ENCODE measurements at regions not wholly inside any gene's neighbourhood (a gene's known extent, or its start where the extent isn't known, plus 50 kb on each side); places are given as distances from the start of the nearest gene placed in this dataset.
"Not testable (repeated sequence)": the region's sequence is repeated elsewhere in the genome, so short reads cannot be mapped to it uniquely, and the experiment has no call there.

DNA sequence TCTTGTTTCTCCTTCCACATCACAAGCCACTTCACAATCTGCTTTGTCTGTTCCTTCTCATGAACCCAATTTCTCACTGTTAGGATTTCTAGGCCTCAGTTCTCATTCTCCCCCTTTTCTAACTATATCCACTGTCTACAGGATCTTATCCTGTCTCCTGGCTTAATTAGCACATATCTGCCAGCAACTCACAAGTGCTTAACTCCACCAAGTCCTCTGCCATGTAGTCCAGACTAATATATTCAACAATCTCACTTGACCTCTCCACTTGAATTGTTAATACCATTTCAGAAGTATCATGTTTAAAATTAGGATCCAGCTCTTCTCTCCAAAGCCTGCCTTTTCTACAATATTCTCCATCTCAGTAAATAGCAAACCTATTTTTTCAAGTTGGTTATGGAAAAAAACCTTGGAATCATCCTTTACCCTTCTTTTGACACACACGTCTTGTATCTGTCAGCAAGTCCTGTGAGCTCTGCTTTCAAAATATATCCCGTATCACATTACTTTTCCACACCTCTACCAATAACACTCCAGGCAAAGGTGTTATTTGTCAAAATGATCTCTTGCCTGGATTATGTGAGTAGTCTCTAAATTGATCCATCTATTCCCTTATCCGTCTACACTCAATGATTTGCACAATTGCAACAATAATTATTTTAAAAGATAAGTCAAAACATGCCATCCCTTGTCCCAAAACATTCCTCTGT lies 127.2 kb upstream of the SLIT2 start:
- DNase-seq (ENCODE audit: low read depth in 2 of 3, low spot score in 2 of 3) = no peak

DNA sequence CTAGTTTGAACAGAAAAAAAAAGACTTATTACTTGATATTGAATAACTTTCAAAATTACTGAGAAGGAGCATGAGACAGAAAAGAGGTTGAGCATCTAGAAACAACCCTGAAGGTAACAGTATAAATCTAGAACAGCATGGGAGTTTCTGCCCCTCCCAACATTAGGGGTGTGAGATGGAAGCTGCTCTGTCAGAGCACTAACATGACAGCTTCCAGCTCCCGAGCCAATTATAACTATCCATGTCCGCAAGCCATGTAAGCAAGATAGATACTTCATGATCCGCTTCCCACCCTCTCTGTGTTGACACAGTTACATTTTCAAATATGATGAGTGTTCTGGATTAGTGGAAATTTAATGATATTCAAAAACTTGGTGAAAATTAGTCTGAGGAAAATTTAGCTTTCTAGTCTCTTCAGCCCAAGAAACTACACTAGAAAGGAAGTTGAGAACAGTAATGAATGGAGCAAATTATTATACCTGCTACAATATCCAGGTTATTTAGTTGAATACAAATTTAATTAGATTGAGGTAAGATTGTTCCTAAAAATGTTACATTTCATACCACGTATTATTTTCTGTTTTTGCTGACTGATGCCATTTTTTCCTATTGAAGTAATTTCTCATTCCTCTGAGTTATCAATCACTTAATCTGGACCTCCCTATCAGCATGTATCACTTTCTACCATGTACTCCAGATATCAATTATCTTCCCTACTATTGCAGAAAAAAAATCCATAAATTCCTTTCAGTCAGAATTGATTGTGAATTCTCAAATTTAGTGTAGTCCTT lies 129.3 kb upstream of the SLIT2 start:
- no peak for DNase-seq (ENCODE audit: low read depth in 2 of 3, low spot score in 2 of 3)

DNA sequence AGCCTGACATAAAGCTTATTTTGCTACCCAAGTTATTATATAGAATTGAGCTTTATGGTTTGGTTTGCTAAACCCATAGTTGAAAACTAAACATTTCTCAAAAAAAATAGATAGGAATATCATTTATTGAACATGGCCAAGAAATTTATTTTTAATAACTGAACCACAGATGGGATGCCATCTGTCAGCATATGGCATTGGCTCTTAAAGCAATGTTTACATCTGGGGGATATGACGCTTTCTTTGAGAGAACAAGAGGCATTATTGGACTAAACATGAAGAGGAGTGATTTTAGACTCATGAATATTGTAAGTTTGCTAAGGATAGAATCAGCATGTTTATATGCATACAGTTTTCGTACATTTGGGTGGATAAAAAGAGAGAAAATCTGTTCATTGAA lies 132.6 kb upstream of the SLIT2 start:
- no peak for DNase-seq (ENCODE audit: low read depth in 2 of 3, low spot score in 2 of 3)

DNA sequence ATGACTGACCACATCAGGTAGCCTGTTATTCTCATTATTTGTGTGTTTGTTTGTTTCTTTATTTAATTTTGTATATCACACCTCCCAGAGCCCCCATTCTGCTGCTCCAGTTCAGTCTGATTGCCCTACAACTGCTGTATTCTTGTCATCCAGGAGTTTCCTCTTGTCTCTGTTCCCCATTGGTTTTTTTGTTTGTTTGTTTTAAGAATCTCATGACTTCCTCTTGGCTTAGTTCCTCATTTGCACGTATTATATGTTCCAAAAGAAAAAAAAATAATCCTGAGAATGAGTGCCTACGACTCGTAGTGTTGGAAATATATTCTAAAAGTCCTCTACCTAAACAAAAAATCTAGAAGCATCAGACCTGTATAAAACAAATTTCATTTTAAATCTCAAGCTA lies 142.3 kb upstream of the SLIT2 start:
- DNase-seq (ENCODE audit: low read depth in 2 of 3, low spot score in 2 of 3) = no peak

DNA sequence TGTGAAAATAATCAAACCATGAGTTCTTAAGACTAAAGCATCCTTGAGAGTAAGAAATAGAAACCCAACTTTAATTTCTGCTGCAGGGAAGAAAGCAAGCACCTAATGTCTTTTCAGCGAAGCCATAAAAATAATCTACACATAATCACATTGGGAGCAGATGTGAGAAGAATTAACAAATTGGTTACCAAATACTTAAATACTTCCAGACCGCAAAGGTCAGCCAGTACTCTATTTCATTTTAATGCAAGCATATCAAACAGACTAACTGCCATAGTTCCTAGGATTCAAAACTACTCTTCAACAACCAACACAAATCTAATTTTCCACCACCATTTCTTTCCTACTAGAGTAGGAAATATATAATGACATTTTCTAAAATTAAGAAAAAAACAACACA lies 144.8 kb upstream of the SLIT2 start:
- no peak for DNase-seq (ENCODE audit: low read depth in 2 of 3, low spot score in 2 of 3)

DNA sequence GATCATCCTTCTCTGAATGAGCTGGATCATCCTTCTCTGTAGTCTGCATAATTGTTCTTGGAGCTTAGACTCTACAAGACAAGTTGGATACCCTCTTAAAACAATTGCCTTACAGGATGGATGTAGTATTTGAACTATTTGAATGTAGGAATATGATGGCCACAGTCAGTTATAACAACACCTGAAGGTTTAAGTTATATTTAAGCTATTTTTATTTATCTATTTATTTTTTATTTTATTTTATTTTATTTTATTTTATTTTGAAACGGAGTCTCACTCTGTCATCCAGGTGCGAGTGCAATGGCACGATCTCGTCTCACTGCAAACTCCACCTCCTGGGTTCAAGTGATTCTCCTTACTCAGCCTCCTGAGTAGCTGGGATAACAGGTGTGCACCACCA lies 149.9 kb upstream of the SLIT2 start:
- no peak for DNase-seq (ENCODE audit: low read depth in 2 of 3, low spot score in 2 of 3)

DNA sequence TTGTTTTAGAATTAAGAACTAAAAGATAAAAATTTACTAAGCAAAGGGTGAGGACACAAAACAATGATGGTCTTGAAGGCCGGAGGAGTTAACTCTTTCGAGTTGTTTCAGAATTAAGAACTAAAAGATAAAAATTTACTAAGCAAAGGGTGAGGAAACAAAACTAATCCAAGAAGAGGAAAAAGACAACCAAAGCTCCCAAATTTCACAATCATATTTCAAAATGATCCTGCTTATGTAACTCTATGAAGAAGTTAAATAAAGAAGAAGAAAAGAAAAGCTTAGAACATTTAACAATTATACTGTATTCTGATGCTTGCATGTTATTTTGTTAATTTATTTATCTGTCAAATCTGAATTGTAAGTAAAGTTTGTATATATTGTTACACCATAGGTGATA lies 154.8 kb upstream of the SLIT2 start:
- no peak for DNase-seq (ENCODE audit: low read depth in 2 of 3, low spot score in 2 of 3)

DNA sequence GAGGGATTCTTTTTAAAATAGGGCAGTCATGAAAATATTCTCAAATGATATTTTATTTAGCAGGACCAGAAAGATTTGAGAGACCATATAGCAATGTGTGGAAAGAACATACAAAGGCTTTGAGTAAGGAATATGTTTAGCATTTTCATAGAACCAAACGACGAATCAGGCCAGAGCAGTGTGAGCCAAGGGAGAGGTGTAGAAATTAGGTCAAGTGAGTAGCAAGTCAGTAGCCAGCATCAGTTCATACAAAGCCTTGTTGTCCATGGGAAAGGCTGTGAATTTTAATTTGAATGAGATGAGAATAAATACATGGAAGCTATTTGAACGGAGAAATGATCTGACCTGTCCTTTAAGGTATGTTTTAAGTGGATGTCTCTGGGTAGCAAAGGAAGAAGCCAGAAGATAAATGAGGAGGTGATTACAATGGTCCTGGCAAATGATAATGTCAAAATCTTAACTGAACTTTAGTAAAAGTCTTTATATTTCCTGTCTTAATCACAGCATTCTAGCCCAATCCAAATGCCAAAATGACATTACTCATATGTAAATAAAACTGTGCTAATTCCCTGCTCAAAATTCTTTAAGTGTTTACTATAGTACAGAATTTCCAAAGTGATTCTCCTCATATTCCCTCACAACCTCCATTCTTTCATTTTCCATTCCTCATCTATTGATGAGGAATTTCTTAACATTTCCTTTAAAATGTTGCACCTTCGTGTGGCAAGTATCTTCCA lies 155.7 kb upstream of the SLIT2 start:
- DNase-seq (ENCODE audit: low read depth in 2 of 3, low spot score in 2 of 3) = no peak

DNA sequence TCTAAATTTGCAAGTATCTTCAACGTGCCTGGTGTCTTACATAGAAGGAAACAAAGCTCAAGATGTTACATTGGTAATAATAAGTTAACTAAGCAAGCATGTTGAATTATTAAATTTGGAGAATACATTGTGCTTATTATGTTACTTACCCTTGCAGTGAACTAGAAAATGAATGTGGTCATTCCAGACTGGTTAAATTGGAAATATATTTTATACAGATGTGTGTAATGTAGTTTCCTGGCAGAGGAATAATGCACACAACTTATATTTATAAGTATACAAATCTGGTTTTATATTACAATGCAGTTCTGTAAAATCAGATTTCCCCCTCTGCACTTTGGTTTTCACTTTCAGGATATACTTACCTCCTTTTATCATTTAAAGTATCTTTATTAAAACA lies 159.9 kb upstream of the SLIT2 start:
- no peak for DNase-seq (ENCODE audit: low read depth in 2 of 3, low spot score in 2 of 3)

DNA sequence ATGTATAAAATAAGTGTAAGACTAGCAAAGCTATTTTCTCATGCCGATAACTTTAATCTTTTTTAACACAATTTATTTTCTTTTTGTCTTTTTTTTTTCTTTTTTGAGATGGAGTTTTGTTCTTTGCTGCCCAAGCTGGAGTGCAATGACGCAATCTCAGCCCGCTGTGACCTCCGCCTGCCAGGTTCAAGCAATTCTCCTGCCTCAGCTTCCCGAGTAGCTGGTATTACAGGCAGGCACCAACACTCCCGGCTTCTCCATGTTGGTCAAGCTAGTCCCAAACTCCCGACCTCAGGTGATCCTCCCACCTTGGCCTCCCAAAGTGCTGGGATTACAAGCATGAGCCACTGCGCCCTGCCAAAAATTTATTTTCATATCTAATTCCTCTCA lies 164.2 kb upstream of the SLIT2 start:
- DNase-seq (ENCODE audit: low read depth in 2 of 3, low spot score in 2 of 3) = no peak

DNA sequence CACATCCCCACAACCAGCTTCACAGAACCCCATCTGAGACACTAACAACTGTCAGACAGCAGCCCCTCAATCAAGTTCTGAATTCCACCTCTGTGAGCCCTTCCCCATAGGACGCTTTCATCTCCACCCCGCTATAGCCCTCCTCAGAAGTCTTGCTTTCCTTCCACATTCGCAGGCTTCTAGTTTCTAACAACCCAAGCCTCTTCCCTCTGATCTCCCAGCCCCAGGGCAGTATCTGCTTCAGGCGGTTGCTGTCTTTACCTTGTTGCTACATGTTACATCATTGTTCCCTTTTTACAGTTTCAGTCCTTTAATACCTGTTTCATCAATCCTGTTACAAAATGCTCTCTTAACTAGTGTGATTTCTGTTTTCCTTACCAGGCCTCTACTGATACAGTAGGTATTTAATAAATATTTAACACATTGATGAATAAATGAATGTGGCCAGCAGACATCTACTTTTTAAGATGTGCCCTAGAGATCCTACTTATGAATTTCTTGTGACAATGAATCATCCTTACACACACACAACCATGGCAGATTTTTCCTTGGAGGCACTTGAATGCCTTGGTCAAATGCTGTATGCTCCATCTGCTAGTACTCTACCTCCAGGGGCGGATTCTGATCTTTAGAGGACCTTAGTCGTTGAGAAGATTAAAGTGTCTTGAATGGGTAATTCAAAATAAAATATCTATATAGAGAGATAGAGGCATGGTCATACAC lies 164.7 kb upstream of the SLIT2 start:
- no peak for DNase-seq (ENCODE audit: low read depth in 2 of 3, low spot score in 2 of 3)

DNA sequence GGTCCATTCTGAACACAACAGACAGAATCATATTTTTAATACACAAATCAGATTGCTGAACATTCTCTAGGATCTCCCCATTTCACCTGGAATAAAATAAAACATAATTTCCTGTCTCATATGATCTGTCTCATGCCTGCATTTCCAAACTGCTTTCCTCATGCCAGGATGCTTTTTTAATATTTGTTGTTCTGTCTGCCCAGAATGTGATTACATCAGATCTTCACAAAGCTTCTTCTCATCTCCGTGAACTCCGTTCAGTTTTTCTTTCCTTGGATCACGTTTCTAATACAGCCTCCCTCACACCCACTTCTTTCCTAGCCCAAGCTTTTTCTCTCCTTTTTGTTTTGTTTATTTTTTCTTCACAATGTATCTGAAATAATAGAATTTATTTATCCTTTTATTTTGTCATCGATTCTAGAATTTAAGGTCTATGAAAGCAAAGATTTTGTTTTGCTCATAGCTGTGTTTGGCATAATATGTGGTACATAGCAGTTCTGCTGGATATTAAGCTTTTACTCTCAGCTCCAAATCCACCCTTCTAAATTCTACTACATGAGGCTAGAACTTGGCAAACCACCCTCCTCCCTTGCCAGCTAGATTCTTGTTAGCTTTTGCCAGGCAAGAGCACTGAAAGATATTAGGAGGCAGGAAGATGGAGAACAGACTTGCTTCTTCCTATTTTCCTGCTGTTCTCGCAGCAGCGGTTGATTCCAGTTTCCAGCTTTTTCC lies 165.5 kb upstream of the SLIT2 start:
- no peak for DNase-seq (ENCODE audit: low read depth in 2 of 3, low spot score in 2 of 3)

DNA sequence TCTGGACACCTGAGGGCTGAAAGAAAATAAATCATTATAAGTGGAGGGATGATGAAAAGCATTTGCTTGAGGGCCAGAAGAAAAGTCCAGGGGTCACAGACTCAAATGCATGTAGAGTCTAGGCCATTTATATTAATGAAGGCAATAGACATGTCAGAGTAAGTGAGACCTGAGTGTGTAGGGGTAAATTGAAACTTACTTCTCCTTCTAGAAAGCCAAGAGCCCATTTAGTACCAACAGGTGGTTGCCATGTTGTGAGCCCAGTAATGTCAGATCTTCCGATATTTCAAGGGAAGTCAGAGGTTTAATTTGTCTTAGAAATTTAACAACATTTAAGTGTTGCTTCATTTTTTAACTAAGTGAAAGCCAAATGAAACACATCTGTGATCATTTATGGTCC lies 166.1 kb upstream of the SLIT2 start:
- no peak for DNase-seq (ENCODE audit: low read depth in 2 of 3, low spot score in 2 of 3)

DNA sequence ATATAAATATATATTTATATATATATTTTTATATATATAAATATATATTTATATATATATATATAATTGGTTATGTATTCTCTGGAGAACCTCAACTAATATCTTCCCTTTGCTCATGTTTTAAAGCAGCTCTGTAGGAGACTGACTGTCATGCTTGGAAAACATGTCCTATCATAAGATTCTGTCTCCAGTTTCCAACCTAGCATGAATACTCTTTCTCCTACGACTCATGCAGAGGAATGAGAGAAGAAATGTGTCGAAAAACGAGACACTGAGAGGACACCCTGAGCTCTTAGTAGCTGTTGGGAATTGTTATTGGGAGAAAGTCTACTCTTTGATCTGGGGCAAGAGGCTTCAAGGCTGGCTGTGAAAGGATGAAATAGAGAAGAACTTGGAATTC lies 166.5 kb upstream of the SLIT2 start:
- DNase-seq (ENCODE audit: low read depth in 2 of 3, low spot score in 2 of 3) = no peak

DNA sequence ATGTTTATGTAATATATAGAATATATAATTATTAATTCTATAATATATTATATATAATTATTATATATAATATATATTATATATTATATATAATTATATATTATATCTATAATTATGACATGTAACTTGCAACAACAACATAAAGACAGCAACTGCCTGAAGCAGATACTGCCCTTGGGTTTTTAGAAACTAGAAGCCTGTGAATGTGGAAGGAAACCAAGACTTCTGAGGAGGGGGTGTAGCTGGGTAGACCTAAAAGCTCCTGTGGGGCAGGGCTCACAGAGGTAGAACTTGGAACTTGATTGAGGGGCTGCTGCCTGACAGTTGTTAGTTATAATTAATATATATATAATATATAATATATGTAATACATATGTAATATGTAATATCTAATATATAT lies 167.2 kb upstream of the SLIT2 start:
- DNase-seq (ENCODE audit: low read depth in 2 of 3, low spot score in 2 of 3) = no peak

DNA sequence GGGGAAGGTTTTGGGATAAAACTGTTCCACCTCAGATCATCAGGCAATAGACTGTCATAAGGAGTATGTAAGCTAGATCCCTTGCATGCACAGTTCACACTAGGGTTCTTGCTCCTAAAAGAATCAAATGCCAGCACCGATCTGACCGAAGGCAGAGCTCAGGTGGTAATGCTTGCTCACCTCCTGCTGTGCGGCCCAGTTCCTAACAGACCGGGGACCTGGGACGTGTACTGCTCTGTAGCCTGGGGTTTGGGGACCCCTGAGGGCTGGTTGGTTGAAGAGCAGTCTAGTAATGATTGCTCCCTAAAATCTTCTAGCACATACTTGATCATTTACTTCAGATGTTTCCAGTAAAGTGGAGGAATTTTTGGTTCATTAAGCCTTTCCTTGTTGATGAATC lies 173.1 kb upstream of the SLIT2 start:
- DNase-seq (ENCODE audit: low read depth in 2 of 3, low spot score in 2 of 3) = no peak

DNA sequence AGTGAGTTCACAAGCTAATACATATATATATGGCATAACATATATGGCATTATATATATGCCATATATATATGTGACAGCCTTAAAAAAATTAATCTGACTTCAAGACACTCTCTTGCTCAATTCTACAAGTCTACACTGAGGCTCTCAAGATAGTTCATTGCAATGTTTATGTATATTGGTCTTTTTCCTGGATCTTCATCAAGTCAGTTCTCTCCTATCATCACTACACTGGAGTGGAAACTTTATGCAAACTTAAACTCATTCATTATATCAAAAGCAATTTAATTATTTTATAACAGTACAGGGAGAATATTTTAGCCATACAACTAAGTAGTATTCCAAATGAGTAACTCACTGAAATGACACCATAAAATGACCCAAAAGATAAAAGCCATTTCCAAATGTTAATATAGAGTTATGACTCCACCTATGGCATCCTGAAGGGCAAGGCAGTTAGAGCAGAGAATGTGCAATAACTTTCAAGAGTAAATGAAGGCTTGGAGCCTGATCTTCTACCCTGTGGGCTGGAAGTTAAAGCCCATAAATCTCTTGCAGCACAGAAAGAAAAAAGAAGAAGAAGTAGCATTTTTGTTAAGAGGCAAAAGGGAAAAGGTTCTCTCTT lies 176.3 kb upstream of the SLIT2 start:
- DNase-seq (ENCODE audit: low read depth in 2 of 3, low spot score in 2 of 3) = no peak

DNA sequence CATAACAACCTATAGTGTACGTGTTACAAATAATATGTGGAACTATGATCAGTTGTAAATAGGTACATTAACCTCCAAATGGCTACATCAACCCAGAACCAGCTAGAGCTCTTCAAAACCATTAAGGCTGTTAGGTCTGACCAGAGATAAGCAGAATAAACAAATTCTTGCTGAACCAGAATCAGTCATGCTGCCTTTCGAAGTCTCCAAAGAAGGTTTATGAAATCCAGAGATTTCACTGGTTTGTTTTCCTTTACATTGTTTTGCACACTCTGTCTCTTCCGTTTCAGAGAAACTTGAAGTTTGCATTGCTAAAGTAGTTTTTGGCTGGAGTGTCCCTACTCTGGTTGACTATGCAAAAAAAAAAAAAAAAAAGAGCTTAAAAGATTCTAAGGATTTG lies 177.3 kb upstream of the SLIT2 start:
- no peak for DNase-seq (ENCODE audit: low read depth in 2 of 3, low spot score in 2 of 3)

DNA sequence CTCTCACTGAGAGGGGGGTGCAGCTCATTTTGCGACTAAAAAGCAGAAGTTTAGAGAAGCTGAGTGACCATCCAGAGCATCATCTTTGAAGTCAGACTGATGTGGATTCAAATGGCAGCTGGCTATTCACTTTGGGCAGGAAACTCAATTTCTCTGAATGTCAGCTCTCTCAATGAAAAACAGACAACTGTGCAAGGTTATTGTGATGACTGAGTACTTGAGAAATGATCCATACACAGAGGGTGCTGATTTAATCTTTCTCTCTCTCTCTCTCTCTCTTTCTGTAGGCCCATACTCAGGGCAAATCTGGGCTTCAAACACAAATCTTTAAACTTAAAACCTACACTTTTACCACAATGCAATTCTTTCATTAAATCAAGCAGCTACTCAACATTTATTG lies 185.8 kb upstream of the SLIT2 start:
- no peak for DNase-seq (ENCODE audit: low read depth in 2 of 3, low spot score in 2 of 3)

DNA sequence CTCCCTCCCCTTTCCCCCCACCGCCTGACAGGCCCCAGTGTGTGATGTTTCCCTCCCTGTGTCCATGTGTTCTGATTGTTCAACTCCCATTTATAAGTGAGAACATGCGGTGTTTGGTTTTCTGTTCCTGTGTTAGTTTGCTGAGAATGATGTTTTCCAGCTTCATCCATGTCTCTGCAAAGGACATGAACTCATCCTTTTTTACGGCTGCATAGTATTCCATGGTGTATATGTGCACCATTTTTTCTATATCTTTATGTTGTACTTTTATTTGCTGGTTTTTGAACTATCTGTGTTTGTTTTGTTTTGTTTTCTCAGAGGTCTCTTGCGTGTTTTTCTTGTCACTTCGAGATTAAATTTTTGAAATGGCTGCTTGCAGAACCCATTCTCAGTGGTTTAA lies 188.8 kb upstream of the SLIT2 start:
- not testable (repeated sequence) for DNase-seq (ENCODE audit: low read depth in 2 of 3, low spot score in 2 of 3)

DNA sequence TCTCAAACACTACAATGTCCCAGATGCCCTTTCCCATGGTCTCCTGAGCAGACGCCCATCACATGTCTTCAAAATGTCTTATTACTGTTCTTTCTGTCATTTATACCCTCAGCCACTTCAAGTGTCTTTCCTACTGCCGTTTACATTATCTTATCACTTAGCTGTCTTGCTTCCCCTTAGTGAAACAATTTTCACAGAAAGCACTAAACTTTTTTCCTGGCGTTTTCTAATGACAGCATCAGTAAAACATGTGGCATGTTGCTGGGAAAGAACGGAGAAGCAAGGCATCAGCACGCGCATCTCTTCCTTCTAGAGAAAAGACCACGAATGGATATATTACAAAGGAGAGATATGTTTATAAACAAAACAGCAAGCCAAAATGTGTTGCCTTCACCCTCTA lies 189.7 kb upstream of the SLIT2 start:
- DNase-seq (ENCODE audit: low read depth in 2 of 3, low spot score in 2 of 3) = no peak
